ENCODE measurements at regions not wholly inside any gene's neighbourhood (a gene's known extent, or its start where the extent isn't known, plus 50 kb on each side); places are given as distances from the start of the nearest gene placed in this dataset.
"Not testable (repeated sequence)": the region's sequence is repeated elsewhere in the genome, so short reads cannot be mapped to it uniquely, and the experiment has no call there.

- no peak overlapping the region for H3K4me3 Mint-ChIP-seq
- H3K4me1 Mint-ChIP-seq (ENCODE audit: low read depth) = no peaks in the 10 kb centered on the region
- H3K27me3 Mint-ChIP-seq (ENCODE audit: low read depth) = no peaks in the 10 kb centered on the region
- H3K27ac Mint-ChIP-seq = no peak overlapping the region
- no peaks in the 10 kb centered on the region for H3K9me3 Mint-ChIP-seq
- H3K36me3 Mint-ChIP-seq (ENCODE audit: low read depth) = no peaks in the 10 kb centered on the region
These were observed 238.5 kb upstream of the ZNF385D start for GRCh38 chr3:21989341-21990042.

- no peak overlapping the region for H3K27ac Mint-ChIP-seq
- H3K4me1 Mint-ChIP-seq (ENCODE audit: low read depth) = no peaks in the 10 kb centered on the region
- no peak overlapping the region for H3K4me3 Mint-ChIP-seq
- no peaks in the 10 kb centered on the region for H3K9me3 Mint-ChIP-seq
- H3K27me3 Mint-ChIP-seq (ENCODE audit: low read depth) = no peaks in the 10 kb centered on the region
- H3K36me3 Mint-ChIP-seq (ENCODE audit: low read depth) = no peaks in the 10 kb centered on the region
These were observed 240.1 kb upstream of the ZNF385D start for GRCh38 chr3:21991061-21991460.

- Mint-ChIP-seq H3K9me3 (peaks cover 4% of the 10 kb centered on the region), H3K4me1 (ENCODE audit: low read depth) (no peaks in the 10 kb centered on the region), H3K27me3 (ENCODE audit: low read depth) (no peaks in the 10 kb centered on the region), H3K36me3 (ENCODE audit: low read depth) (no peaks in the 10 kb centered on the region), H3K27ac (no peak overlapping the region), H3K4me3 (no peak overlapping the region)
These were observed 244.1 kb upstream of the ZNF385D start for GRCh38 chr3:21995079-21995607.

DNA sequence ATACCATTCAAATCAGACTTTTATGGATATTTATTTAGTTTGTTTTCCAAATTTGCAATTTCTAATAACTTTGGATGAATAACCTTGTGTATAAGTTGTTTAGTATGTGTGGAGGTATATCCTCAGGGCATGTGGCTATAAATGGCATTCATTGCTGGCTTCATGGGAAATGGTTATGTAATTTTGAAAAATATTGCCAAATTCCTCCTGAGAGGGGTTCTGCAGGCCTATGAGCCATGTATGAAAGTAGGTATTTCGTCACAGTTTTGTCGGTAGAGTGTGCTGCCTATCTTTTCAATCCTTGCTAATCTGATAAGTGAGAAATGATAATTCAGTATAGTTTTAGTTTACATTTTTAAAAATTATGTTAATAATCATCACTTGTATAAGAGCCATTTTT lies 256.4 kb upstream of the ZNF385D start:
- Mint-ChIP-seq H3K4me3 (no peak overlapping the region), H3K36me3 (ENCODE audit: low read depth) (no peaks in the 10 kb centered on the region), H3K4me1 (ENCODE audit: low read depth) (no peaks in the 10 kb centered on the region), H3K27me3 (ENCODE audit: low read depth) (no peaks in the 10 kb centered on the region), H3K27ac (no peak overlapping the region), H3K9me3 (no peaks in the 10 kb centered on the region)

DNA sequence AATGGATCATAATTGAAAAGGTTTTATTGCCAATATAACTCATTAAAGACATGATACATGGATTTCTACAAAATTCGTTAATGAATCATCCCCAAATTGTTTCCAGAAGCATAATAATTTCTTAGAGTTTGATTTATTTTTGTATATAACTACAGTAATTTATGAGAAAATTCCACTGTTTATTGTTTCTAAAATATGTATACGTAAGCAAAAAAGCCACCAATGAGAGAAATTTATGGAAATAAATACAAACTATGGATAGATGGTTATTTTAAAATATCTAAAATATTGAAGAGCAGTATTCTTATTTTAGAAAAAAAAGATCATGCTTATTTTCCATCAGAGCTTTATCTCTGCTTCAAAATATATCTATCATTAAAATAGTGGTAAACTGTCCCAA lies 260.0 kb upstream of the ZNF385D start:
- H3K9me3 Mint-ChIP-seq = no peaks in the 10 kb centered on the region
- H3K27me3 Mint-ChIP-seq (ENCODE audit: low read depth) = no peaks in the 10 kb centered on the region
- H3K4me3 Mint-ChIP-seq = no peak overlapping the region
- H3K27ac Mint-ChIP-seq = no peak overlapping the region
- no peaks in the 10 kb centered on the region for H3K36me3 Mint-ChIP-seq (ENCODE audit: low read depth)
- no peaks in the 10 kb centered on the region for H3K4me1 Mint-ChIP-seq (ENCODE audit: low read depth)

DNA sequence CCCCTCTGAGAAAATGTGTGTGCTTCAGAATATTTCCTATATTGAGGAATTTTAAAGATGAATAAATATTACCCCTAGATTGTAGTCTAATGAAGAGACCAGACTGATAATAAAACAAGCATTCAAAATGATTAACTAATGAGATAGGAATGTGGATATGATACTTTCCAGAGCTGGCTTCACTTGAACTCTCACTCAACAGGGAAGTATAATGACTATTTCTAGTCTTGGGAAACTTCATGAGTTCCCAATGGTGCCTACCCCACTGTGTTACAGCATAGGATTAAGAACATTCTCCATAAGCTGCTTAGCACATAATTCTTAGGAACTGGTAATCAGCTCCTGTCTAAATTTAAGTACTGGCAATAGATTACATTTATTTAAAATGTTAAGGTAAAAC lies 261.5 kb upstream of the ZNF385D start:
- no peaks in the 10 kb centered on the region for H3K36me3 Mint-ChIP-seq (ENCODE audit: low read depth)
- H3K27ac Mint-ChIP-seq = no peak overlapping the region
- H3K4me1 Mint-ChIP-seq (ENCODE audit: low read depth) = no peaks in the 10 kb centered on the region
- H3K9me3 Mint-ChIP-seq = no peaks in the 10 kb centered on the region
- no peaks in the 10 kb centered on the region for H3K27me3 Mint-ChIP-seq (ENCODE audit: low read depth)
- no peak overlapping the region for H3K4me3 Mint-ChIP-seq

DNA sequence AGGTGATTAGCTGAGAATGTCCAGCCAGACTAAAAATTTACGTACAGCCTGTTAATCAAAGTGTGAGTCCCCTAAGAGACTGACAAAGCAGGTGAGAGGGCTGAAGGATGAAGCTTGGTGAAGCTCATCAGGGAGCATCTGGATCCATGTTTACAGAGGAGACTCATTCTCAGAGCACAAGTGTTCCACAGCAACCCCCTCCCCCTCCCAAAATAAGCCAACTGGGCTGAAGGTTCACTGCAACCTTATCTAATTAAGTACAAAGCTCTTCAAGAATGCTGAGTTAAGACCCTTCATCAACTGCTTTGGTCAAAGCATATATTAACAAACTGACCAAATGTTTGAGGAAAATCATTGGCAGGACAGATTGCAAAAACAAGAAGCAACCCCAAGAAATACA lies 262.6 kb upstream of the ZNF385D start:
- Mint-ChIP-seq H3K4me3 (no peak overlapping the region), H3K27me3 (ENCODE audit: low read depth) (no peaks in the 10 kb centered on the region), H3K4me1 (ENCODE audit: low read depth) (no peaks in the 10 kb centered on the region), H3K9me3 (no peaks in the 10 kb centered on the region), H3K36me3 (ENCODE audit: low read depth) (no peaks in the 10 kb centered on the region), H3K27ac (no peak overlapping the region)

DNA sequence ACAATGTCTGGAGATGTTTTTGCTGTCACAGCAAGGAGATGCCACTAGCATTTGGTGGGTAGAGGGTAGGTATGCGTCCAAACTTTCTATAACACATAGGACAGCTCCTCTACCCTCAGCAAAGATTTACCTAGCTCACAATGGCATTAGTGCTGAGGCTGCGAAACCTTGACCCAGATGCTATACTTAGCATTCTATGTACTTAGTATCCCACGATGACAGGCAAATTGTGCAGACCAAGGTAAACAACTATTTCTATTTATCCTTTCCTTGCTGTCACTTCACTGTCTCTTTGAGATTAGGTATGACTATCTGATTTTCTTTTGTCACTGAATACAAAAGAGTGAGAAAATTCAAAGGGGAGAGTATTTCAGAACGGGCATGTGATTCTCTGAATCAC lies 265.2 kb upstream of the ZNF385D start:
- Mint-ChIP-seq H3K4me3 (no peak overlapping the region), H3K4me1 (ENCODE audit: low read depth) (no peaks in the 10 kb centered on the region), H3K27me3 (ENCODE audit: low read depth) (no peaks in the 10 kb centered on the region), H3K9me3 (no peaks in the 10 kb centered on the region), H3K27ac (no peak overlapping the region), H3K36me3 (ENCODE audit: low read depth) (no peaks in the 10 kb centered on the region)

- H3K4me3 Mint-ChIP-seq; H3K9me3 Mint-ChIP-seq; H3K27ac Mint-ChIP-seq; H3K36me3 Mint-ChIP-seq (ENCODE audit: low read depth); H3K4me1 Mint-ChIP-seq (ENCODE audit: low read depth); H3K27me3 Mint-ChIP-seq (ENCODE audit: low read depth): not testable (repeated sequence)
These were observed 273.6 kb upstream of the ZNF385D start for GRCh38 chr3:22024638-22025037.

GRCh38 chr3:22029480-22029879 lies 278.5 kb upstream of the ZNF385D start:
- H3K27me3 Mint-ChIP-seq (ENCODE audit: low read depth) = no peaks in the 10 kb centered on the region
- no peak overlapping the region for H3K4me3 Mint-ChIP-seq
- no peaks in the 10 kb centered on the region for H3K36me3 Mint-ChIP-seq (ENCODE audit: low read depth)
- H3K27ac Mint-ChIP-seq = no peak overlapping the region
- no peaks in the 10 kb centered on the region for H3K4me1 Mint-ChIP-seq (ENCODE audit: low read depth)
- peaks cover 21% of the 10 kb centered on the region for H3K9me3 Mint-ChIP-seq

DNA sequence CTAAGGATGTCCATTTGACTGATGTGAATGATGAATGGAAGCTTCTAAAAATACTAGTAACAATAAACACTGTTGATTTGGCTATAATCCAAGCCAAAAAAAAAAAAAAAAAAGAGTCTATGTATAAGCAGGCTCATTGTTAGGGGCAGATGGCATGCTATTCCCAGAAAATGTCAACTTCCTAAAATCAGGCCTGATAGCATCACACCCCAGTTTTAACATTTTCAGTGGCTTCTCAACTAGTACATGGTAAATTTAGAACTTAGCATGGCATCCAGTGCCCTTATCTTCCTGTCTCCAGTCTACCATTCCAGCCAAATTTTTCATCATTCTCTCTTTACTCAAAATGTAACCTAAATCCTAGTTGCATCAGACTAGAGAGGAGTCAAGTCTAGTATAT lies 288.2 kb upstream of the ZNF385D start:
- H3K27ac Mint-ChIP-seq = no peak overlapping the region
- no peaks in the 10 kb centered on the region for H3K36me3 Mint-ChIP-seq (ENCODE audit: low read depth)

DNA sequence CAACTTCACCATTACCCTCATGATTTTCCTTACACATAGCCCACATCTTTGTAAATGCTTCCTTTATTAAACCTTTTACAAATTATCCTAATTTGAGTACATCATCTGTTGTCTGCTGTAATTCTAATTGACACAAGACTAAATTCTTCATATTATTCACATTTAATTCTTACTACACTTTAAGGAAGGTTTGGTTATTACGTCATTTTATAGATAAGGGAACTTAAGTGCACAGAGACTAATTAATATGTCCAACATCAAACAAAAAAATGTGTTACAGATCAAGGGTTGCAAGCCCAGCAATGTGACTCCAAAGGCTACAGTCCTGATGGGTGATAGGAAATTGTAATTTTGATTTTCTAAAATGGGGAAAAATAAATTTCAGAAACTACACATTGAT lies 289.1 kb upstream of the ZNF385D start:
- no peak overlapping the region for H3K27ac Mint-ChIP-seq
- H3K9me3 Mint-ChIP-seq = peaks cover 9% of the 10 kb centered on the region
- no peaks in the 10 kb centered on the region for H3K4me1 Mint-ChIP-seq (ENCODE audit: low read depth)
- no peaks in the 10 kb centered on the region for H3K36me3 Mint-ChIP-seq (ENCODE audit: low read depth)
- no peaks in the 10 kb centered on the region for H3K27me3 Mint-ChIP-seq (ENCODE audit: low read depth)
- no peak overlapping the region for H3K4me3 Mint-ChIP-seq

More for the DNA sequence above, 288.2 kb upstream of the ZNF385D start:
- H3K4me1 Mint-ChIP-seq (ENCODE audit: low read depth) = no peaks in the 10 kb centered on the region
- H3K27me3 Mint-ChIP-seq (ENCODE audit: low read depth) = no peaks in the 10 kb centered on the region
- H3K4me3 Mint-ChIP-seq = no peak overlapping the region
- peaks cover 4% of the 10 kb centered on the region for H3K9me3 Mint-ChIP-seq

DNA sequence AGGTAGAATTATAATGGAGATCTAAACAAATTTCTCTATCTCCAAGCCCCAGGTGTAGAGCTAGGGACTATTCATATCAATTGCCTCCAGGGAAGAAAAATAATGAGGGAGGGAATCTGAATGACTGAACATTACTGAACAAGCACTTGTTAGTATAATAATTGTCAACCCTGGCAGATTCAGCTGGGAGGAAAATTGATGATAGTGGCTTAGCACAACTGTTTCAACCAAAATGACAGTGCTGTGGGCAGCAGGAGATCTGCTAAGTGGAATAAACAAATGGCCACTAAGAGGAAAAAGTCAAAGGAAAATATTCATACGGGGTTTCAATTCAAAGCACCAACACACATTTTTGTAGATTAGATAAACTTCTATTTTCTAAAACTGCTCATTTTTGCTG lies 294.9 kb upstream of the ZNF385D start:
- Mint-ChIP-seq H3K27me3 (ENCODE audit: low read depth) (no peaks in the 10 kb centered on the region), H3K4me3 (no peak overlapping the region), H3K9me3 (peaks cover 5% of the 10 kb centered on the region), H3K36me3 (ENCODE audit: low read depth) (no peaks in the 10 kb centered on the region), H3K4me1 (ENCODE audit: low read depth) (no peaks in the 10 kb centered on the region), H3K27ac (no peak overlapping the region)

DNA sequence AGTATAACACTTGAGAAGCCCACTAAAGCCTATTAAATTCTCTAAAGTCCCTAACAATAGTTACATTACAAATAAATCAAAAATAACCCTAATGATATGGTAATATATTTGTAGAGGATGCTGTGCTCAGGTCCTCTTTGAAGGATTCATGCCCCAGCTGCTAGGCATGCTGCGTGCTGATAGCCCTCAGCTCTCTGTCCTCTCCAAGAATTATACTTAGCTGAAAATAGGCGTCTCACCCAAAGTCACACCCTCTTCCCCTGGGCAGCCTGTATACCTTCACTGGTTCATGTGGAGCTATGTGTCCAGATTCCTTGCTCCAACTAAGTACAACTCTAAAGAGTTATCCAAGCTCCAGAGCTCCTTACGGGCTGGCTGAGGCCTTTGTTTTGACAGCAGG lies 312.5 kb upstream of the ZNF385D start:
- Mint-ChIP-seq H3K36me3 (ENCODE audit: low read depth) (no peaks in the 10 kb centered on the region), H3K9me3 (no peaks in the 10 kb centered on the region), H3K4me3 (no peak overlapping the region), H3K27me3 (ENCODE audit: low read depth) (no peaks in the 10 kb centered on the region), H3K4me1 (ENCODE audit: low read depth) (no peaks in the 10 kb centered on the region), H3K27ac (no peak overlapping the region)

DNA sequence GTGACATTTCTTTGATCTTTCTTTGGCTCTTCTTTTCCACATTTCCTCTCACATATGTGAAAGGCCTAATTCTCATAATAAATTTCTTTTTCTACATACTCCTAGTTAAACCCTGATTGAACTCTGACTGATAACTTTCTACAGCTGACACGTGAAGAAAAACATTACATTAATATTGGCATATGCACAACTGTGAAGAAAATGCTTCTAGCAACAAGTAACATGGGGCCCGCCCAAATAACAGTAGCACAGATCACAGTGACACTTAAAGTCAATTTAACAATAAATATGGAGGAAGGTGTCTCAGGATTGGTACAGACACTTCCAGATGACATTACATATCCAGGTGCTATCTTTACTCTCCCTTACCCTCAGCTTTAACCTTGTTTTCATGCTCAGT lies 317.6 kb upstream of the ZNF385D start:
- Mint-ChIP-seq H3K9me3 (no peaks in the 10 kb centered on the region), H3K4me1 (ENCODE audit: low read depth) (no peaks in the 10 kb centered on the region), H3K4me3 (no peak overlapping the region), H3K36me3 (ENCODE audit: low read depth) (no peaks in the 10 kb centered on the region), H3K27me3 (ENCODE audit: low read depth) (no peaks in the 10 kb centered on the region), H3K27ac (no peak overlapping the region)

GRCh38 chr3:22088204-22088603 lies 337.2 kb upstream of the ZNF385D start:
- Mint-ChIP-seq H3K27me3 (ENCODE audit: low read depth) (no peaks in the 10 kb centered on the region), H3K4me1 (ENCODE audit: low read depth) (no peaks in the 10 kb centered on the region), H3K9me3 (no peaks in the 10 kb centered on the region), H3K36me3 (ENCODE audit: low read depth) (no peaks in the 10 kb centered on the region), H3K27ac (no peak overlapping the region), H3K4me3 (no peak overlapping the region)

Measured in T-helper 1 cell treated with Interleukin-12 subunit alpha and Interleukin-12 subunit beta and Interleukin-4 antibody, amounts not matched to agents 30 μg/mL and 1 μg/mL, for 36 hours (primary cell).